ENCODE measurements at regions not wholly inside any gene's neighbourhood (a gene's known extent, or its start where the extent isn't known, plus 50 kb on each side); places are given as distances from the start of the nearest gene placed in this dataset.

GRCh38 chr16:85415196-85416090, 197.7 kb upstream of the GSE1 start:
- no peak for DNase-seq

GRCh38 chr16:85416228-85417109, 196.7 kb upstream of the GSE1 start:
- DNase-seq = peak; percentile 29 to 60

- DNase-seq = no peak
These were observed 195.8 kb upstream of the GSE1 start for GRCh38 chr16:85417156-85417860.

GRCh38 chr16:85418978-85419491, 194.1 kb upstream of the GSE1 start:
- no peak for DNase-seq

GRCh38 chr16:85419503-85420408, 193.4 kb upstream of the GSE1 start:
- no peak for DNase-seq

- peak; percentile 25 to 34 for DNase-seq
These were observed 192.4 kb upstream of the GSE1 start for GRCh38 chr16:85420501-85421337.

GRCh38 chr16:85421338-85422195, 191.6 kb upstream of the GSE1 start:
- no peak for DNase-seq

- DNase-seq = no peak
These were observed 190.9 kb upstream of the GSE1 start for GRCh38 chr16:85422196-85422631.

- DNase-seq = no peak
These were observed 190.2 kb upstream of the GSE1 start for GRCh38 chr16:85422632-85423550.

GRCh38 chr16:85423631-85424030, 189.5 kb upstream of the GSE1 start:
- no peak for DNase-seq

- DNase-seq = no peak
These were observed 188.7 kb upstream of the GSE1 start for GRCh38 chr16:85424260-85425073.

GRCh38 chr16:85425074-85425662, 188.0 kb upstream of the GSE1 start:
- no peak for DNase-seq

GRCh38 chr16:85426806-85427205, 186.3 kb upstream of the GSE1 start:
- no peak for DNase-seq

GRCh38 chr16:85428168-85428898, 184.8 kb upstream of the GSE1 start:
- no peak for DNase-seq

- DNase-seq = no peak
These were observed 184.0 kb upstream of the GSE1 start for GRCh38 chr16:85428899-85429775.

Data from AML-193 (cell line).